AG10803 (cell line): ENCODE measurements at regions not wholly inside any gene's neighbourhood (a gene's known extent, or its start where the extent isn't known, plus 50 kb on each side); places are given as distances from the start of the nearest gene placed in this dataset.

ENCODE experiments used
- DNase-seq: peaks from one replicate; pipeline ENCODE4 v3.0.0; 2010; ENCODE audit warnings: low read depth
- H3K4me3 ChIP-seq: 2 replicates; pipeline ENCODE4 v1.5.1; 2011; ENCODE audit warnings: mild to moderate bottlenecking, low read length, control low read depth
- CTCF ChIP-seq: conservative IDR thresholded peaks from 2 replicates; pipeline ENCODE4 v1.5.1; 2011; ENCODE audit warnings: mild to moderate bottlenecking, low read length, control low read depth, inconsistent platforms

GRCh38 chr15:53288542-53288941, 470.9 kb downstream of the WDR72 start:
- no peak for TF ChIP-seq CTCF
- DNase-seq, result no peak
- no peak overlapping the region for H3K4me3 ChIP-seq

GRCh38 chr15:53274630-53275029, 484.5 kb upstream of the ONECUT1 start:
- DNase-seq, result no peak
- TF ChIP-seq CTCF, result no peak
- no peak overlapping the region for H3K4me3 ChIP-seq

- DNase-seq, result no peak
- TF ChIP-seq CTCF, result no peak
- H3K4me3 ChIP-seq, result no peak overlapping the region
Measured at GRCh38 chr15:53272116-53272515, 482.0 kb upstream of the ONECUT1 start.

- DNase-seq, result no peak
- no peak overlapping the region for H3K4me3 ChIP-seq
- TF ChIP-seq CTCF, result no peak
Measured at GRCh38 chr15:53266176-53266575, 476.0 kb upstream of the ONECUT1 start.

GRCh38 chr15:53260647-53261046, 470.5 kb upstream of the ONECUT1 start:
- no peak for TF ChIP-seq CTCF
- DNase-seq, result no peak
- H3K4me3 ChIP-seq, result no peak overlapping the region

- H3K4me3 ChIP-seq, result no peak overlapping the region
- DNase-seq, result no peak
- TF ChIP-seq CTCF, result no peak
Measured at GRCh38 chr15:53256457-53256856, 466.3 kb upstream of the ONECUT1 start.

- TF ChIP-seq CTCF, result no peak
- DNase-seq, result no peak
- no peak overlapping the region for H3K4me3 ChIP-seq
Measured at GRCh38 chr15:53256043-53256442, 465.9 kb upstream of the ONECUT1 start.
